ENCODE measurements at regions not wholly inside any gene's neighbourhood (a gene's known extent, or its start where the extent isn't known, plus 50 kb on each side); places are given as distances from the start of the nearest gene placed in this dataset.

DNA sequence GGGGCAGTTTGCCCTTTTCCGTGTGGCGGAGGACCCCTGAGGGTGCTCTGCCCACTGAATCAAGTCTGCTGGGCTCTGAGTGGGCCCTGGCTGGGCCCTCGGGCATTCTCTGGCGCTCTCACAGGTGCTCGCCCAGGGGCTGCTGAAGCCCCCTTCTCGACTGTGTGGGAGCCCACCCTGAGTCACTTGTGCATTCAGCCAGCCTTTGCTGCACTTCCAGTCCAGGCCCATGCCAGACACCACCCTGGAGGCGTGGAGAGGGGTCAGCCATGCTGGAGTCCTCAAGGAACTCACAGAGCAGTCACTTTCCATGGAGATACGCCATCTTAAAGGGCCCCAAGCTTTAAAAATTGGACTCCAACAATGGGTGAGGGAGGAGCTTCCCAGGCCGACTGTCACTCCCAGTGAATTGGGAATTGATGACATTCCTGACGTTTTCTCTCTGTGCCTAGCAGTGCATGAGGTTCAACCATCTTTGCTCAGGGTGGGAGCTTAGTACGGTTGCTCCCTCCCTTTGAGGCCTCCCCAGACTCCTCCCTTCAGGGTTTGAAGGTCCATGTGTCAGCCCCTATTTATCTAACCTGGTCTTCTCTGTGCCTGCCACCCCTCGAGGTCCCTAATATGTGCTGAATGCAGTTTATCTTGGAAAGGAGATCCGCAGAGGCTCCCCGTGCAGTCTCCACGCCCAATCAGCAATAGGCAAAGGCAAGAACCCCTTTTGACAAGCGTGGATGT, 71.8 kb upstream of the HS6ST1 start:
- TF ChIP-seq CTCF (IDR thresholded peaks at IDR 0.05; ENCODE audit: control insufficient read depth, insufficient read depth, low read depth, low read length, missing control alignments): no peak
- DNase-seq (ENCODE audit: low read depth): no peak
- H3K4me3 ChIP-seq (ENCODE audit: control insufficient read depth, low read depth, low read length): no peak overlapping the region

GRCh38 chr2:128390991-128391630, 72.4 kb upstream of the HS6ST1 start:
- no peak for TF ChIP-seq CTCF (IDR thresholded peaks at IDR 0.05; ENCODE audit: control insufficient read depth, insufficient read depth, low read depth, low read length, missing control alignments)
- no peak for DNase-seq (ENCODE audit: low read depth)

DNA sequence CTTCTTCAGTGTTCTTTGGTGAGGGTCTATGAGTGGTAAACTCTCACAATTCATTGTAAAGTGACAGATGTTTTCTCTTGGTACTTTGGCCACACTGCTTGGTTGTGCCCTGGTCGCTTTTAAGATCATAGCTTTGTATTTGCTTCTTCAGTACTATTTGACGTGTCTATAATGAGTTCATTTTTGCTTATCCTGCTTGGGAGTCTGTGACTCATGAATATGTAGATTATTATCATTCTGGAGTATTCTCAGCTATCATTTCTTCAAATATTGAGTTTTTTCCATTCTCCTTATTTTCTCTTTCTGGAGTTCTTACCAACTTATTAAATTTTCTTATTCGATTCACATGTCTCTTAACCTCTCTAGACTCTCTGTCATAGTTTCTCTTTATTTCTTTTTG, 73.0 kb upstream of the HS6ST1 start:
- no peak overlapping the region for H3K4me3 ChIP-seq (ENCODE audit: control insufficient read depth, low read depth, low read length)
- TF ChIP-seq CTCF (IDR thresholded peaks at IDR 0.05; ENCODE audit: control insufficient read depth, insufficient read depth, low read depth, low read length, missing control alignments): no peak
- no peak for DNase-seq (ENCODE audit: low read depth)

More at GRCh38 chr2:128390991-128391630, 72.4 kb upstream of the HS6ST1 start:
- no peak overlapping the region for H3K4me3 ChIP-seq (ENCODE audit: control insufficient read depth, low read depth, low read length)

DNA sequence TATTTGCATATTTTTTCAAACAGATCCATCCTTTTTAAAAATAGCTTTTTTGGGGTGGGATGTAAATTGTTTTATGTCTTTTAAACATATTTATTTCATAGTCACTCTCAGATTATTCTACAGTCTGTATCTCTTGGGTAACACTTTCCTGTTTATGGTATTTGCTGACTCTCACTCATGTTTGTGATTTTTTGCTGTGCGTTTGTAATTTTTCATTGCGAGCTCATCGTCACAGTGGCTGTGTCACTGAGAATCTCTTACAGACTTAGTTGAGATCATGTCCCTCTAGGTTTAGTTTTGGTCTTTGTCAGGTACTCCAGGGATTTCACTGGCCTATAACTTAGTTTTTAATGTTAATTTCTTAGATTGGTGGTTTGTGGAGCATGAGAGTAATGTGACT, 73.5 kb upstream of the HS6ST1 start:
- TF ChIP-seq CTCF (IDR thresholded peaks at IDR 0.05; ENCODE audit: control insufficient read depth, insufficient read depth, low read depth, low read length, missing control alignments): no peak
- DNase-seq (ENCODE audit: low read depth): no peak
- no peak overlapping the region for H3K4me3 ChIP-seq (ENCODE audit: control insufficient read depth, low read depth, low read length)

DNA sequence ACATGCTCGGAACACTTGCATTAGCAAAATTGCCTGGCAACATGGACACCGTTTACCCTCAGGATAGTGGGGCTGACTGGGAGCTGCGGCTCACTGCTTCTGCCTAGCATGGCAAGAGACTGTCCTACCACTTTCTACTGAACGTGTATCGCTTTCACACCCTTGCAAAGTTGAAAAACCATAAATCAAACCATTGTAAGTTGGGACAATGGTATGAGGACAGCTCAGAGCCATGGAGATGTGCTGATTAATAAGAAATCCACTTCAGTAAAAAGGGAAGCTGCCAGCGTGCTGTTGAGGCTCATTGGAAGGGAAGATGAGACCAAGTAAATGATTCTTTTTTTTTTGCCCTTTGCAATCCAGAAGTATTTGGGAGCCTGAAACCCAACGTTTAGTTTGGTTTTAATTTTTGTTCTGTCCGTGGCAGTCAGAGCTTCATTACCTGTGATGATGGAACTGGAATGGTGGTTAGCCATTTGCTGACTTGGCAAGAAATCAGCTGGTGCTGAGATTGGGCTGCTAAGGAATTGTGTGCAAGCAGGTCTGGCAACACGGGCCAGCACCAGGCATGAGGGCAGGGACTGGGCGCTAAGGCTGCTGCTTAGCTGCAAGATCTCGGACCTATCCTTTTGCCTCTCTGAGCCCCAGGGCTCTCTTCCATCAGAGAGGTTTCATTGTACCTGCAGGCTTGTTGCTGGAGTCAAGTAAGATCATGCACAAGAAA, 75.5 kb upstream of the HS6ST1 start:
- DNase-seq (ENCODE audit: low read depth): no peak
- no peak overlapping the region for H3K4me3 ChIP-seq (ENCODE audit: control insufficient read depth, low read depth, low read length)
- TF ChIP-seq CTCF (IDR thresholded peaks at IDR 0.05; ENCODE audit: control insufficient read depth, insufficient read depth, low read depth, low read length, missing control alignments): no peak

- no peak overlapping the region for H3K4me3 ChIP-seq (ENCODE audit: control insufficient read depth, low read depth, low read length)
- DNase-seq (ENCODE audit: low read depth): no peak
- no peak for TF ChIP-seq CTCF (IDR thresholded peaks at IDR 0.05; ENCODE audit: control insufficient read depth, insufficient read depth, low read depth, low read length, missing control alignments)
Measured at GRCh38 chr2:128395196-128395595, 76.5 kb upstream of the HS6ST1 start.
